ENCODE measurements at regions not wholly inside any gene's neighbourhood (a gene's known extent, or its start where the extent isn't known, plus 50 kb on each side); places are given as distances from the start of the nearest gene placed in this dataset.

- ATAC-seq (no peak), DNase-seq (ENCODE audit: low spot score) (no peak)
Measured at GRCh38 chr2:7281231-7282201, 364.3 kb downstream of the RNF144A start.

- ATAC-seq (no peak), DNase-seq (ENCODE audit: low spot score) (no peak)
Measured at GRCh38 chr2:7286120-7286519, 368.9 kb downstream of the RNF144A start.

GRCh38 chr2:7288484-7288883 is 371.3 kb downstream of the RNF144A start:
- ATAC-seq (no peak), DNase-seq (ENCODE audit: low spot score) (no peak)

GRCh38 chr2:7289697-7290096 is 372.5 kb downstream of the RNF144A start:
- DNase-seq (ENCODE audit: low spot score) (no peak), ATAC-seq (no peak)

GRCh38 chr2:7292154-7292691 is 375.0 kb downstream of the RNF144A start:
- ATAC-seq = no peak
- DNase-seq (ENCODE audit: low spot score) = no peak

- ATAC-seq (no peak), DNase-seq (ENCODE audit: low spot score) (no peak)
Measured at GRCh38 chr2:7309582-7309981, 392.4 kb downstream of the RNF144A start.

DNA sequence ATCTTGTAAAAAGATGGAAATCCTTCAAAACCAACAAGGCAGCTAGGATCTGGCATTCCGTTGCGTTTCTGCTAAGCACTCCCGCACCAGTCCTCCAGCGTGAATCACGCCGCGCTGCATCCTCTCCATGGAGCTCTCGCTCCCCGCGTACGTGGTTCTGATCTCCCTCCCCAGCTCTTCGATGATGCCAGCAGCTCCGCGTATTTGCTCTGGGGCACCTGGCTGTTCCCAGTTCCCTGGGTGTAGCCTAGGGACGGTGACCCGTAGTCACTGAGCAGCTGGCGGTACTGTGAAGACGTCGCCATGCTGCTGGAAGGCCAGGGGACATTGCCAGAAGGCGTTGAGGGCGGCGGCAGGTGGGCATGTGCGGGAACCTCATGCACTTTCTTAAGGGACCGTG is 407.5 kb downstream of the RNF144A start:
- ATAC-seq = no peak
- DNase-seq (ENCODE audit: low spot score) = no peak

- DNase-seq (ENCODE audit: low spot score) (no peak), ATAC-seq (no peak)
Measured at GRCh38 chr2:7325186-7325585, 408.0 kb downstream of the RNF144A start.

GRCh38 chr2:7329465-7329864 is 412.3 kb downstream of the RNF144A start:
- ATAC-seq = no peak
- no peak for DNase-seq (ENCODE audit: low spot score)

- ATAC-seq (no peak), DNase-seq (ENCODE audit: low spot score) (no peak)
Measured at GRCh38 chr2:7333189-7333765, 416.1 kb downstream of the RNF144A start.

DNA sequence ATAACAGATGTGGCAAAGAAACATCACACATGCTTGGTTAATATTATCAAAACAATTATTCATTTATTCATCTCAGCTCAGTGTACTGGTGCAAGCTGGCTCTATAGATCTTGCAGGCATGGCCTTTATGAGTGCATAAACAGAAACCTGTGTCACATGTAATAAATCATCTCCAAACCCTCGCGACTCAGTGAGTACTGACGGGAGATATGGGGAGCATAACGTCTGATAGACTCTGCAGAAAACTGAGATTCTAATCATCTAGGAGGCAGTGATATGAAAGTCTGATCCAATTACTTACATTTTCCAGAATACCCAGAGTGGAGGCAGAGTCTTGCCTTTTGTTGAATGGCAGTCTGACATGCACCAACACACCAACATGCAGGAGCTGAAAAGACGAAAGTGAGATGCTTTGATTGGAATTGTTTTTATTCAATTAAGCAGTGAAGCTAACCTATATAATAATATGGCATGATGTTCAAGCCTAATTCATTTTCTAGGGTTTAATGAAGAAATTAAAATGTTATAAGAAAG is 416.8 kb downstream of the RNF144A start:
- ATAC-seq (no peak), DNase-seq (ENCODE audit: low spot score) (no peak)

DNA sequence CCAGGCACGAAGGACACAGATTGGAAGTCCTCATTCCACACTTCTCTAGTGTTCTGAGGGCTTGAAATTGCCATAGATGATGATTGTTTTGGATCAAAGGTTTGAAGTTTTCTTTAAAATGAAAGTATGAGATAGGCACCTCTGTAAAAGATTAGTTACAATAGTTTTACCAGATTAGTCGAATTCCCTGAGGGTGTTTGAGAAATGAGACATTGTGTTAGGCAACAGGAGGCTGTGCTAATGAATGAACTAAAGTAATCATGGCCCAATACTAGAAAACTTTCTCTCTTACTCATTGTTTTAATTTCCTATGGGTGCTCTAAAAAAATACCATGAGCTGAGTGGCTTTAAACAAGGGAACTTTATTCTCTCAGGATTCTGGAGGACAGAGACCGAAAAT is 421.7 kb downstream of the RNF144A start:
- ATAC-seq (no peak), DNase-seq (ENCODE audit: low spot score) (no peak)

DNA sequence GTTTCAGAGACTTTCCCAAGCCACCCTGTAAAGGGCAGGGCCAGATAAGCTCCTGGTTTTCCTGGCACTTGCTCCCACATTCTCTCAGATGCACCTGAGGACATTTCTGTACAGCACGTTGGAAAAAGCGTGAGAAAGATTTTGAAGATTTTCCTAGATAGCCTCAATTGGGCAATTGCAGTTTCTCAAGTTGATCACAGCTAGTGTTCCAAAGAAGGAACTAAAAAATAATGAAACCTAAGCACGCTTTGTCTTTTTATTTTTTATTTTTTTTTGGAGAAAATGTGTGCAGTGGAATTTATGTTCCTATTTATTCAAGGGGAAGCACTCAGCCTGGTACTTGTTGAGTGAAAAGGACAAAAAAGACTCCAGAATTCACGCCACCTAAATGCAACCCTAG is 429.1 kb downstream of the RNF144A start:
- ATAC-seq = no peak
- no peak for DNase-seq (ENCODE audit: low spot score)

DNA sequence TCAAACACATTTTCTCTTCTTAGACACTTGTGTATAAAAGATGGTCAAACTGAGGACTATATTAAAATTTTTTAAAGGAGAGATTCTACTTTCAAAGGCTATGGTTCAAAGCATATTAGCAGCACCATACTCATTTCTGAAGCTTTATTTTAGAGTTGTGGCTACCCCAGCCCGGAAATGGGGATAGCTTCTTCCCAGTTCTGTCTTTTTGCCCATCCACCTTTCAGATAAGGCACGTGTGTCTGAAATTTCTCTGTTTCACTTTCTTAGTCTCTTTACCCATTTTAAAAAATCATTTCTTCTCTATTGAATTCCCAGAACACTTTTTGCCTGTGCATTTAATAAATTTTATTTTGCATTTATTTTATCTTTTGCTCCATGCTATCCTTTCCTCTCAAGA is 431.5 kb downstream of the RNF144A start:
- no peak for ATAC-seq
- no peak for DNase-seq (ENCODE audit: low spot score)

- no peak for ATAC-seq
- no peak for DNase-seq (ENCODE audit: low spot score)
Measured at GRCh38 chr2:7352191-7352590, 435.0 kb downstream of the RNF144A start.

GRCh38 chr2:7353571-7353970 is 436.4 kb downstream of the RNF144A start:
- ATAC-seq = no peak
- no peak for DNase-seq (ENCODE audit: low spot score)

DNA sequence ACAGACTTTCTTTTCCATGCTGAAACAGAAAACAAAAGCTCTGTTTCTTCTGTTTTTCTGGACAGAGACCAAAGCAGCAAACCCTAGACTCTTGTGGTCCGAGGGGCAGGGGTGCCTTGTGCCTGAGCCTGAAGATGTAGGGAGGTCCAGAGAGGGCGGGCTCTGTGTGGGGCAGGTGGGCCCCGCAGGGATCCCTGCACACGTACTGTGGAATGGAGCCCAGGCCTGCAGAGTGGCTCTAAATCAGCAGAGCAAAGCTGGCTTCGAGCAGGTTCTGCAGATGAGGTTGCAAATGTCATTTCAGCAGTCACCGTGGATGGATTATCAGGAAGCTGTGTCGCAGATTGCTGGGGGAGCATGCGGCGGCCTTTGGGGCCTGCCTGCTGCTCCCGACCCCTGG is 438.6 kb downstream of the RNF144A start:
- no peak for DNase-seq (ENCODE audit: low spot score)
- ATAC-seq = no peak

DNA sequence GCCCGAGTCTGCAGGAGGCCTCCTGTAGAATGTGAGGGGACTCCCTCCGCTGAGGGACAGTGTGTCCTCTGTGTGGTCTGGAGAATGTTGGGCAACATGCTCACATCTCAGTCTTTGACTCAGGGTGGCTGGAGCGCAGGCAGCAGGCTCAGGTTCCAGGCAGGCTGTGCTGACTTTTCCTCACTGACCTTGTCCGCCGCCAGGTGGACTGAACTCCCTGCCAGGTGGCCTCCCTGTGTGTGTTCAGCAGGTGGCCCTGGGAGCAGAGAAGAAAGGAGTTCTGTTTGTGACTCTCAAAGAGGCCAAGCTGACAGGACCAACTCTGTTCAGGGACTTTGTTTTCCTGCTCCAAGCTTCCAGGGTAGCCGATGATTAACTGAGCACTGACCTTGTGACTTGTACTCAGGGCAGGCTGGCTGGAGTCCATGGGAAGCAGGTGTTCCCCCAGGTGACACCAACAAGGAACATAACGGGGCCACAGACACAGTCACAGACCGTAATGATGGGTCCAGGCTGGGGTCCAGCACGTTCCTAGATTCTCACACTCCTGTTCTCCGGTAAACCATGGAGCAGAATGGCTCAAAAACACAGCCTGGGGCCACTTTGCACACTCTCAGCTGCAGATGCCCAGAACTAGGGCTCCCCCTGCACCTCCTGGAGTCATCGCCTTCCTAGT is 439.8 kb downstream of the RNF144A start:
- DNase-seq (ENCODE audit: low spot score) = peak; percentile 50
- ATAC-seq = peak; percentile 77

DNA sequence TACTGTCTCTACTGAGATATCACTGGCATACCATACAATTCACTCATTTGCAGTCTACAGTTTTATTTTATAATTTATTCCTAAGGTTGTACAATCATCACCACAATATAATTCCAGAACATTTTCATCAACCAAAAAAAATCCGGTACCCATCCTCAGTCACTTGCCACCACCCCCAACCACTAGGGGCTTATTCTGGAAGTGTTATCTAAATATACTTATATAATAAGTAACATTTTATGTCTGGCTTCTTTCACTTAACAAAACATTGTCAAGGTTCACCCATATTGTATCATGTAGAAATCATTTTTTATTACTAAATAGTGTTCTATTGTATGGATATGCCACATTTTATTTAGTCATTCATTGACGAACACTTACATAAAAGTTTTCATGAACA is 440.8 kb downstream of the RNF144A start:
- ATAC-seq (no peak), DNase-seq (ENCODE audit: low spot score) (no peak)

DNA sequence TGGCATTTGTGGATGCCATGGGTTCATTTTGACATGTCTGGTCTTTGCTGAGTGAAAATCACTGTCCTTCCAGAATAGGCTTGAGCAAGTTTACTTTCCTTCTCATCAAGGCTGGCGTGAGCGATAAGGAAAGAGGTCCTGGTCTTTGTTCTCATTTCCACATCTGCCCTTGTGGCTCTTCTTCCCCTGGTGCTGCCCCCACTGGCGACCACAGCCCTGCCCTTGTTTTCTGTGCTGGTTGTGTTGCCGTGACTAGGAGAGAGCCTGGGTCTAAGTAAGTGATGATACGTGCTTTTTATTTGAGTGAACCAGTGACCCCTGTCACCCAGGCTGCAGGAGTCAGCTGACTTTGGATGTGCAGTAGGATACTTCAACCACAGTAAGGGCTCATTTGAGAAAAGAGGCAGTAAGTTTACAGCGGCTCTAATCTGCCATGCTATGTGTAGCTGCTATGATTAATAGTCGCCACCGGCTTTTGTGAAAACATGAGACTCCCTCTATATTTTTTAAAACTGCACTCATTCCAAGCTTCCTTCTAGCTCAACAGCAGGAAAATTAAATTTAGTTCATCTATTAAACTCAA is 441.7 kb downstream of the RNF144A start:
- ATAC-seq (no peak), DNase-seq (ENCODE audit: low spot score) (no peak)

DNA sequence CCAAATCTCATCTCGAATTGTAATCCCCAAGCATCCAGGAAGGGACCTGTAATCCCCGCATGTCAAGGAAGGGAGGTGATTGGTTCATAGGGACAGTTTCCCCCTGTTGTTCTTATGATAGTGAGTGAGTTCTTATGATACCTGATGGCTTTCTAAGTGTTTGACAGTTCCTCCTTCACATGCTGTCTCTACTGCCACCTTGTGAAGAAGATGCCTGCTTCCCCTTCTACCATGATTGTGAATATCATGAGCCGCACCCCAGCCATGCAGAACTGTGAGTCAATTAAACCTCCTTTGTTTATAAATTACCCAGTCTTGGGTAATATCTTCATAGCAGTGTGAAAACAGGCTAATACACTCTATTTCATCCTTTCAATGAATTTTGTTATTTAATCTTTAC is 446.7 kb downstream of the RNF144A start:
- ATAC-seq (no peak), DNase-seq (ENCODE audit: low spot score) (no peak)
